ENCODE measurements at regions not wholly inside any gene's neighbourhood (a gene's known extent, or its start where the extent isn't known, plus 50 kb on each side); places are given as distances from the start of the nearest gene placed in this dataset.
"Not testable (repeated sequence)": the region's sequence is repeated elsewhere in the genome, so short reads cannot be mapped to it uniquely, and the experiment has no call there.

DNA sequence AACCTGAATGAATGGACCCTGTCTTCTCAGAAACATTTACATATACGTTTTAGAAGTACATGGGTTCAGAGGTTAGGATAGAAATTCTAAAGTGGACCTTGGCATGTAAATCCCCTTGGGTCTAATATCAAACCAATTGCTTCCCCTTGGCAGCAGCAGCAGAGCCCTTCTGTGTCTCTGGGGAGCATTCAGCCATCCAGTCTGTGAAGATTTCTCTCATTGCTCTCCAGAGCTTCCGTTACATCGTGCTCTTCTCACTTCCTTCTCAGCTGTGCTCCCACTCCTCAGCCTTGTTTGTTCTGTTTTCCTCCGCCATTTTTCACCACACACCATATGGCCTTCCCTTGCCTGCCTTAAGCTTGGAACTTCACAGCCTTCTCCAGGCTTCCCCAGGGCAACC, 61.5 kb upstream of the ATP1B1 start:
- H3K4me3 ChIP-seq (replicated peaks in 1 of 2; ENCODE audit: low read depth in 2 of 2, low read length in 2 of 2) = no peak overlapping the region
- no peak for DNase-seq (ENCODE audit: low read depth in 2 of 2)
- TF ChIP-seq, protein P1, sequence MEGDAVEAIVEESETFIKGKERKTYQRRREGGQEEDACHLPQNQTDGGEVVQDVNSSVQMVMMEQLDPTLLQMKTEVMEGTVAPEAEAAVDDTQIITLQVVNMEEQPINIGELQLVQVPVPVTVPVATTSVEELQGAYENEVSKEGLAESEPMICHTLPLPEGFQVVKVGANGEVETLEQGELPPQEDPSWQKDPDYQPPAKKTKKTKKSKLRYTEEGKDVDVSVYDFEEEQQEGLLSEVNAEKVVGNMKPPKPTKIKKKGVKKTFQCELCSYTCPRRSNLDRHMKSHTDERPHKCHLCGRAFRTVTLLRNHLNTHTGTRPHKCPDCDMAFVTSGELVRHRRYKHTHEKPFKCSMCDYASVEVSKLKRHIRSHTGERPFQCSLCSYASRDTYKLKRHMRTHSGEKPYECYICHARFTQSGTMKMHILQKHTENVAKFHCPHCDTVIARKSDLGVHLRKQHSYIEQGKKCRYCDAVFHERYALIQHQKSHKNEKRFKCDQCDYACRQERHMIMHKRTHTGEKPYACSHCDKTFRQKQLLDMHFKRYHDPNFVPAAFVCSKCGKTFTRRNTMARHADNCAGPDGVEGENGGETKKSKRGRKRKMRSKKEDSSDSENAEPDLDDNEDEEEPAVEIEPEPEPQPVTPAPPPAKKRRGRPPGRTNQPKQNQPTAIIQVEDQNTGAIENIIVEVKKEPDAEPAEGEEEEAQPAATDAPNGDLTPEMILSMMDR (IDR thresholded peaks at IDR 0.05; ENCODE audit: low read depth, low read length) = no peak

DNA sequence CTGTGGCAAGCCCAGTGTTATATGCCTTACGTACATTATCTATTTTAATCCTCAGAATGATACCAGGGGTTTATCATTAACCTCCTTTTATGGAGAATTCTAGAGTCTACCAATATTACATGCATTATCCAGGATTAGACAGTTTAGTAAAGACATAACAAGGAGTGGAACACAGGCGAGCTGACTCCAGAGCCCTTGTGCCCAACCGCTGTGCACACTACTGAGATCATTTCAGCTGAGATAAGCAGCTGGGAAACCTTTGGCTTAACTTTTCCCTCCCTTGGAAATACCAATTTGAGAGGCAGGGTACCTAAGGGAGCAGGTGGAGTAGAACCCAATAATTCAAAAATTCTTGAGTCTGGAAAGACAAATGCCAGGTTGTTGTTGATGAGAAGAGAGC, 59.8 kb upstream of the ATP1B1 start:
- DNase-seq (ENCODE audit: low read depth in 2 of 2) = no peak
- TF ChIP-seq, protein P1 (IDR thresholded peaks at IDR 0.05; ENCODE audit: low read depth, low read length) = no peak

DNA sequence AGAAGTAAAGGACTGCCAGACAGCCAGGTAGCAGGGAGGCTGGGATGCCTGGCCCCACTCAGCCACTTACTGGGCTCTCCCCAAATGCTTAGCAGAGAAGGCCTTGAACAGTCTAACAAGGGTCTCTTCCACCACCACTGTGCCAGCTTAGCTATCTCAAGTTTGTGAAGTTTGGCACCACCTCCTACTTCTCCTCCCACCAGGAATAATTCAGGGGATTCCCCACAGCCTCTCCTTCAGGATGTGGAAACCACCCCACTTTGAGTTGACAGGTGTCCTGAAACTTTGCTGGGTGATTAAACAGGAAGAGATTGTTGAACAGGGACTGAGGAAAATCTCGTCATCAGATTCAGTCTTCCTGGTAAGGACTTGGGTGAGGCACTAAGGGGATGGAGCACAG, 59.4 kb upstream of the ATP1B1 start:
- TF ChIP-seq, protein P1 (IDR thresholded peaks at IDR 0.05; ENCODE audit: low read depth, low read length) = no peak
- DNase-seq (ENCODE audit: low read depth in 2 of 2) = no peak

More for the DNA sequence above, 59.8 kb upstream of the ATP1B1 start:
- no peak overlapping the region for H3K4me3 ChIP-seq (replicated peaks in 1 of 2; ENCODE audit: low read depth in 2 of 2, low read length in 2 of 2)

DNA sequence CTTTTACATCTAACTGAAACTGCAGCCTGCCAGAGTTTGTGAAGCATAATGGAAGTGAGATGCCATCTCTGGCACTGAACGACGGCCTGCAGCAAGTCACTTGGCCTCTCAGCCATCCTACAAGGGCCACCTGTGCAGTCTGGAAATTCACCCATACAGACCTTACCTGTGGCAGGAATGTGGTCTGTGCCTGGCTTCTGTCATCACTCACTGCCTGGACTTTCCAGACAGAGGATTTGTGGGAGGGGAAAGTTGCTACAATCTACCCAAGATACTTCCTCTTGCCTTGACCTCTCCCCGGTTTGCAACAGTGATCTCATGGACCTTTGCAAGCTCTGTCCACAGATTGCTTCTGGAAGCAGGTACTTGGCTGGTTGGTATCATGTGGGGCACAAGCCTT, 58.4 kb upstream of the ATP1B1 start:
- DNase-seq (ENCODE audit: low read depth in 2 of 2) = no peak
- H3K4me3 ChIP-seq (replicated peaks in 1 of 2; ENCODE audit: low read depth in 2 of 2, low read length in 2 of 2) = no peak overlapping the region
- TF ChIP-seq, protein P1 (IDR thresholded peaks at IDR 0.05; ENCODE audit: low read depth, low read length) = no peak

More for the DNA sequence above, 59.4 kb upstream of the ATP1B1 start:
- no peak overlapping the region for H3K4me3 ChIP-seq (replicated peaks in 1 of 2; ENCODE audit: low read depth in 2 of 2, low read length in 2 of 2)

DNA sequence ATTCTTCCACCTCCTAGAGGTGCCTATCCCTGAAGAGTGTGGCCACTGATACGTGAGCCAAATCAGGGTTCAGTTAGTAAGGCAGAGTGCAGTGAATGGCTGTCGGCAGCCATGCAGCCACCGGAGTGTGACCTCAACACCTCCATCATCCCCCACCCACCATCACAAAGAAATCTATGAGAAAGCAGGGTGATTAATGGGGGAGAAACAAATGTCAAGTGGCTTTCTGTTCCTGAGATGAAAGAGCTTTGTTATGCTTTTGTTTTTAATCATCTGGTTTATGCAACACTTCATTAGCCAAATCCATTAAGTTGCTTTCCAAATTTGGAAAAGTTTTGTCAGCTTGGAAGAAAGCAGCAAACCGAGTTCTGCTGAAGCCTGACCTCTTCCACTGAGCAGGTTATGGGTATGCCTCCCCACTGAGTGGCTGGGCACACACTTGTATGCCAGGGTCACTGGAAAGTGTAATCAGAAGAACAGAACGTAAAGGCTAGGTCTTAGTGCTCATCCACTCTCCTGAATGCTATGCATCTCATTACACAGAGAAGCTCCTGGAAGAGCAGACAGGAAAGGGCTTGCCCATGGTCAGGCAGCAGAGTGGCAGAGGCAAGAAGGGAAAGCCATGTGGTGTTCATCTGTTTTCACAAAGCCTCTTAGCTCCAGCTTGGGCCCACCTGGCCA, 57.1 kb upstream of the ATP1B1 start:
- no peak for DNase-seq (ENCODE audit: low read depth in 2 of 2)
- TF ChIP-seq, protein P1 (IDR thresholded peaks at IDR 0.05; ENCODE audit: low read depth, low read length) = no peak
- no peak overlapping the region for H3K4me3 ChIP-seq (replicated peaks in 1 of 2; ENCODE audit: low read depth in 2 of 2, low read length in 2 of 2)

DNA sequence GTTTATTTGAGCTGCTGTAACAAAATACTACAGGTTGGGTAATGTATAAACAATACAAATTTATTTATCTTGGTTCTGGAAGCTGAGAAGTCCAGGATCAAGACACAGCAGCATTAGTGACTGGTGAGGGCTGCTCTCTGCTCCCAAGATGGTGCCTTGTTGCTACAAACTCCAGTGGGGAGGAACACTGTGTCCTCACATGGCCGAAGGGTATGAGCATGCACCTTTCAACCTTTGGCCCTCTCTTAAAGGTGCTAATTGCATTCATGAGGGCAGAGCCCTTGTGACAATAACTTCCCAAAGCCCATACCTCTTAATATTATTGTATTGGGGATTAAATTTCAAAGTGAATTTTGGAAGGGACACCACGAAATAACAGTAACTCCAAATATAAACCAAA, 55.3 kb upstream of the ATP1B1 start:
- H3K4me3 ChIP-seq (replicated peaks in 1 of 2; ENCODE audit: low read depth in 2 of 2, low read length in 2 of 2) = no peak overlapping the region
- TF ChIP-seq, protein P1 (IDR thresholded peaks at IDR 0.05; ENCODE audit: low read depth, low read length) = no peak
- DNase-seq (ENCODE audit: low read depth in 2 of 2) = no peak

DNA sequence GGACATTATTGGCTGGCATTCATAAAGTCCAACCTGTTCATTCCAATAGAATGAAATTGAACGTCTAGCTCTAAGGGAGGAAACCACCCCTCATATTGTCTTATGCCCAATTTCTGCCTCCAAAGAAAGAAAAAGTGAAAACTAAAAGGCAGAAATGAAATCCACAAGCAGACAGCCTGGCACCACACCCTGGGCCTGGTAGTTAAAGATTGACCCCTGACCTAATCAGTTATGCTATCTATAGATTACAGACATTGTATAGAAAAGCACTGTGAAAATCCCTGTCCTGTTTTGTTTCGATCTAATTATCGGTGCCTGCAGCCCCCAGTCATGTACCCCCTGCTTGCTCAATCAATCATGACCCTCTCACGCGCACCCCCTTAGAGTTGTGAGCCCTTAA, 54.3 kb upstream of the ATP1B1 start:
- not testable (repeated sequence) for H3K4me3 ChIP-seq (replicated peaks in 1 of 2; ENCODE audit: low read depth in 2 of 2, low read length in 2 of 2); DNase-seq (ENCODE audit: low read depth in 2 of 2)

Data from cardiac fibroblast (primary cell).